IMR-90 (cell line): ENCODE measurements at regions not wholly inside any gene's neighbourhood (a gene's known extent, or its start where the extent isn't known, plus 50 kb on each side); places are given as distances from the start of the nearest gene placed in this dataset.

Experiments used
- ATAC-seq: fragments of 200-7000 bp; cut with Tn5 transposase; 2 replicates; pipeline ENCODE4 v1.9.1; 2020; ENCODE audit warnings: low read depth, mild to moderate bottlenecking, moderate library complexity
- BruUV-seq: library from RNA; stranded (reverse); fragments of 400-500 nt; replicated peaks from 2 replicates; lab custom pipeline; 2021; lab: Mats Ljungman, UMichigan
- CTCF ChIA-PET: fragments of 300-600 bp; formaldehyde crosslinking; extraction: SDS; loops from one replicate; lab custom pipeline; 2021; ENCODE audit warnings: antibody characterized with exemption; lab: Yijun Ruan, JAX
- POLR2A ChIA-PET: fragments of 300-600 bp; sonication (Branson Sonifier 250); formaldehyde crosslinking; loops from one replicate; lab custom pipeline; 2022; ENCODE audit warnings: antibody characterized with exemption; ENCODE audit not compliant: unreplicated experiment; lab: Charles Lee
- DNase-seq: peaks from one replicate; pipeline ENCODE4 v3.0.0; 2013
- H2AFZ ChIP-seq: replicated peaks from 2 replicates; pipeline ENCODE3; 2013; ENCODE audit warnings: low read length, mild to moderate bottlenecking; ENCODE audit not compliant: poor library complexity
- H2AK5ac ChIP-seq: 2 replicates; pipeline ENCODE4 v1.6.1; 2013; ENCODE audit warnings: low read depth, low read length, inconsistent platforms
- H2AK9ac ChIP-seq: replicated peaks from 2 replicates; pipeline ENCODE3; 2013; ENCODE audit warnings: mild to moderate bottlenecking, low read depth, low read length, moderate library complexity; ENCODE audit not compliant: poor library complexity
- H2BK120ac ChIP-seq: 2 replicates; pipeline ENCODE4 v1.6.1; 2013; ENCODE audit warnings: low read depth, low read length, inconsistent platforms
- H2BK15ac ChIP-seq: 3 replicates; pipeline ENCODE4 v1.6.1; 2013; ENCODE audit warnings: low read depth, low read length, inconsistent platforms
- H2BK20ac ChIP-seq: 2 replicates; pipeline ENCODE4 v1.6.1; 2013; ENCODE audit warnings: low read depth, mild to moderate bottlenecking, inconsistent platforms, low read length, moderate library complexity
- H2BK5ac ChIP-seq: 2 replicates; pipeline ENCODE4 v1.6.1; 2013; ENCODE audit warnings: mild to moderate bottlenecking, low read depth, low read length, inconsistent platforms; ENCODE audit not compliant: poor library complexity, severe bottlenecking
- H3K14ac ChIP-seq: replicated peaks from 2 replicates; pipeline ENCODE4 v1.6.1; 2013; ENCODE audit warnings: low read depth, low read length, inconsistent platforms
- H3K18ac ChIP-seq: 2 replicates; pipeline ENCODE4 v1.6.1; 2013; ENCODE audit warnings: low read depth, low read length, control low read depth
- H3K23ac ChIP-seq: 2 replicates; pipeline ENCODE4 v1.6.1; 2013; ENCODE audit warnings: low read depth, low read length, inconsistent platforms
- H3K27ac ChIP-seq: 2 replicates; pipeline ENCODE4 v1.5.1; 2013; ENCODE audit warnings: mild to moderate bottlenecking, control low read depth, low read length; ENCODE audit not compliant: insufficient read depth
- H3K27me3 ChIP-seq: 2 replicates; pipeline ENCODE4 v1.6.1; 2013; ENCODE audit warnings: low read length; ENCODE audit not compliant: control insufficient read depth, insufficient read depth
- H3K36me3 ChIP-seq: 2 replicates; pipeline ENCODE4 v1.6.1; 2013; ENCODE audit warnings: low read length, mixed read lengths; ENCODE audit not compliant: control insufficient read depth, insufficient read depth
- H3K4ac ChIP-seq: 2 replicates; pipeline ENCODE4 v1.6.1; 2013; ENCODE audit warnings: low read depth, low read length, inconsistent platforms
- H3K4me1 ChIP-seq: 2 replicates; pipeline ENCODE4 v1.6.1; 2013; ENCODE audit warnings: low read length, mixed read lengths; ENCODE audit not compliant: control insufficient read depth, insufficient read depth
- H3K4me2 ChIP-seq: 2 replicates; pipeline ENCODE4 v1.6.1; 2013; ENCODE audit warnings: low read depth, mild to moderate bottlenecking, control low read depth, low read length, moderate library complexity
- H3K4me3 ChIP-seq: 2 replicates; pipeline ENCODE4 v1.5.1; 2013; ENCODE audit warnings: low read depth, mild to moderate bottlenecking, control low read depth, low read length, moderate library complexity; ENCODE audit not compliant: insufficient read depth
- H3K56ac ChIP-seq: 2 replicates; pipeline ENCODE4 v1.6.1; 2013; ENCODE audit warnings: low read length, inconsistent platforms; ENCODE audit not compliant: insufficient read depth; ENCODE audit errors: extremely low read depth
- H3K79me1 ChIP-seq, 2 experiments: 2 replicates each; pipeline ENCODE4 v1.6.1; 2013; ENCODE audit warnings: low read length in 2 of 2, inconsistent platforms in 1 of 2, low read depth in 1 of 2
- H3K9ac ChIP-seq: 2 replicates; pipeline ENCODE4 v1.6.1; 2013; ENCODE audit warnings: low read depth, low read length, control low read depth
- H3K9me1 ChIP-seq: 2 replicates; pipeline ENCODE4 v1.6.1; 2013; ENCODE audit warnings: low read length, inconsistent platforms; ENCODE audit not compliant: insufficient read depth
- H3K9me3 ChIP-seq: 2 replicates; pipeline ENCODE4 v1.6.1; 2013; ENCODE audit warnings: low read length; ENCODE audit not compliant: control insufficient read depth, insufficient read depth
- H4K20me1 ChIP-seq: 2 replicates; pipeline ENCODE4 v1.6.1; 2013; ENCODE audit warnings: low read length, inconsistent platforms; ENCODE audit not compliant: insufficient read depth
- H4K5ac ChIP-seq: 2 replicates; pipeline ENCODE4 v1.6.1; 2013; ENCODE audit warnings: mild to moderate bottlenecking, low read depth, low read length, control low read depth
- H4K8ac ChIP-seq, 2 experiments: 2 replicates each; pipeline ENCODE4 v1.6.1; 2013; ENCODE audit warnings: low read depth in 2 of 2, low read length in 2 of 2, control low read depth in 1 of 2, inconsistent platforms in 1 of 2
- H4K91ac ChIP-seq: 2 replicates; pipeline ENCODE4 v1.6.1; 2013; ENCODE audit warnings: low read depth, low read length, inconsistent platforms; ENCODE audit not compliant: insufficient read depth
- CEBPB ChIP-seq: IDR thresholded peaks from 2 replicates; pipeline ENCODE4 v1.6.1; 2012; ENCODE audit warnings: low read depth, low read length, improper control_type of control experiment
- CHD1 ChIP-seq: IDR thresholded peaks from 2 replicates; pipeline ENCODE4 v1.6.1; 2012; ENCODE audit warnings: low read depth, low read length, improper control_type of control experiment
- MAZ ChIP-seq: IDR thresholded peaks from 2 replicates; pipeline ENCODE4 v1.6.1; 2012; ENCODE audit warnings: low read depth, mild to moderate bottlenecking, low read length, improper control_type of control experiment, moderate library complexity, borderline replicate concordance
- MXI1 ChIP-seq: IDR thresholded peaks from 2 replicates; pipeline ENCODE4 v1.6.1; 2012; ENCODE audit warnings: low read depth, mild to moderate bottlenecking, low read length, moderate library complexity, borderline replicate concordance
- NFE2L2 ChIP-seq: fragments of 150-350 bp; IDR thresholded peaks from 2 replicates; pipeline ENCODE4 v1.6.1; 2016; ENCODE audit warnings: low read depth, mild to moderate bottlenecking, low read length
- RCOR1 ChIP-seq: IDR thresholded peaks from 2 replicates; pipeline ENCODE4 v1.6.1; 2012; ENCODE audit warnings: mild to moderate bottlenecking, low read length, improper control_type of control experiment; ENCODE audit not compliant: insufficient replicate concordance
- RFX5 ChIP-seq: IDR thresholded peaks from 2 replicates; pipeline ENCODE4 v1.8.0; 2012; ENCODE audit warnings: low read depth, mild to moderate bottlenecking, low read length, moderate library complexity
- WGBS, 2 experiments: methylation state at CpG; one replicate each; pipeline versions ENCODE4 v1.1.5 to v1.1.7; 2013; ENCODE audit warnings: missing lambda C conversion rate in 2 of 2; ENCODE audit not compliant: insufficient read length in 1 of 2; ENCODE audit errors: extremely low coverage in 2 of 2; 5-methylcytosine and 5-hydroxymethylcytosine counted together
- dilution Hi-C: fragments of 300-500 bp; cut with HindIII; formaldehyde crosslinking; loops from one replicate; pipeline ENCODE4 v1.14.3; 2018; ENCODE audit warnings: low sequenced_read_pairs; ENCODE audit not compliant: unreplicated experiment
- in situ Hi-C: fragments of 300-500 bp; cut with MboI; formaldehyde crosslinking; loops from 3 replicates; pipeline ENCODE4 v1.14.3; 2019; ENCODE audit warnings: low sequenced_read_pairs, inconsistent platforms, mixed read lengths
- intact Hi-C: fragments of 100-400 bp; cut with micrococcal nuclease; formaldehyde crosslinking; loops from 2 replicates; pipeline ENCODE4 v1.10.0; 2022
- TF ChIP-seq, protein P1 (sequence below): conservative IDR thresholded peaks from 2 replicates; pipeline ENCODE4 v1.5.1; 2012; ENCODE audit warnings: mild to moderate bottlenecking, low read depth, low read length, improper control_type of control experiment
- TF ChIP-seq, protein P2 (sequence below): fragments of 150-350 bp; IDR thresholded peaks from 2 replicates; pipeline ENCODE4 v1.6.1; 2016; ENCODE audit warnings: low read depth, mild to moderate bottlenecking, low read length, moderate library complexity, borderline replicate concordance

DNA sequence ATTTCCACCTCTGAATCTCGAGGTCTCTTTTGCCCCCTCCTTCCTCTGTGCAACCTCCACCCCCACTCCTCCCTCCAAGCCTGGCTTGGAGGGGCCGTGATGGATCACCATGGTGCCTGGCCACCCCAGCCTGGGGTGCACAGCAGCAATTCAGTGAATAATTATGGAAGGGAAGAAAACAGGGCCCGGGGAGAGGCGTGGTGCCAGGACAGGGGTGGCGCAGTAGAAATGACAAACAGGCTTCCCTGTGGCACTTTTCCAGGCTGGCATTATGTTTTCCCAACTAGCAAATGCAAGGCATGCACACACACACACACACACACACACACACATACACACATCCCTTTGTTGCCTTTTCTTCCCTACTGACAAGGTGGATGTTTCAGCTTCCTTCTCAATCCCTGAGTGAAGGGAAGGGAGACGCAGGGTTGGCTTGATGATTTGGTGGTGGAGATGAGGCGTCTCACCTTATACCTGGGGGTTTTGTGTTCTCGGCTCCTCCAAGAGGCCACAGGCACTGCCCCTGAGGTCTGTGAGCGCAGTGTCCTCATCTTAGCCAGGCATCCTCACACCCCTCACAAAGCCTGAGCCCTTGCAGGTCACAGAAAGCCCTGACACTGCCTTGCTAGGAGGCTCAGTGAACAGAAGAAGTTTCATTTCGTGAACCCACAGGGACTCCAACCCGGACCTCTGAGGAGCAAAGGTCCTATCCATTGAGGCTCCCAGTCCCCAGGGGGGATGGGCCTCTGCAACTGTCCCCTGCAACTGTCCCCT, 215.8 kb downstream of the MATN1 start:
- Histone ChIP-seq H3K4ac (no peak overlapping the region), H2AK5ac (no peak overlapping the region), H4K20me1 (no peaks in the 10 kb centered on the region), H3K9ac (no peak overlapping the region), H3K27me3 (no peaks in the 10 kb centered on the region), H3K56ac (no peak overlapping the region), H4K91ac (no peak overlapping the region), H3K14ac (no peak overlapping the region), H3K4me3 (no peak overlapping the region), H3K9me3 (no peaks in the 10 kb centered on the region), H3K23ac (no peak overlapping the region), H3K4me2 (no peak overlapping the region), H2BK120ac (no peak overlapping the region), H2BK20ac (no peak overlapping the region), H2BK15ac (no peak overlapping the region), H2AK9ac (no peak overlapping the region), H2BK5ac (no peak overlapping the region), H3K9me1 (no peaks in the 10 kb centered on the region), H2AFZ (no peak overlapping the region), H3K27ac (no peak overlapping the region), H3K18ac (no peak overlapping the region), H4K5ac (no peak overlapping the region), H3K79me1 (no peaks in the 10 kb centered on the region), H4K8ac (no peak overlapping the region), H3K36me3 (no peaks in the 10 kb centered on the region), H3K4me1 (no peaks in the 10 kb centered on the region)
- in situ Hi-C loops: no loop called here
- ATAC-seq: no peak
- no TSS peak for BruUV-seq
- DNase-seq: no peak
- TF ChIP-seq, protein P1, sequence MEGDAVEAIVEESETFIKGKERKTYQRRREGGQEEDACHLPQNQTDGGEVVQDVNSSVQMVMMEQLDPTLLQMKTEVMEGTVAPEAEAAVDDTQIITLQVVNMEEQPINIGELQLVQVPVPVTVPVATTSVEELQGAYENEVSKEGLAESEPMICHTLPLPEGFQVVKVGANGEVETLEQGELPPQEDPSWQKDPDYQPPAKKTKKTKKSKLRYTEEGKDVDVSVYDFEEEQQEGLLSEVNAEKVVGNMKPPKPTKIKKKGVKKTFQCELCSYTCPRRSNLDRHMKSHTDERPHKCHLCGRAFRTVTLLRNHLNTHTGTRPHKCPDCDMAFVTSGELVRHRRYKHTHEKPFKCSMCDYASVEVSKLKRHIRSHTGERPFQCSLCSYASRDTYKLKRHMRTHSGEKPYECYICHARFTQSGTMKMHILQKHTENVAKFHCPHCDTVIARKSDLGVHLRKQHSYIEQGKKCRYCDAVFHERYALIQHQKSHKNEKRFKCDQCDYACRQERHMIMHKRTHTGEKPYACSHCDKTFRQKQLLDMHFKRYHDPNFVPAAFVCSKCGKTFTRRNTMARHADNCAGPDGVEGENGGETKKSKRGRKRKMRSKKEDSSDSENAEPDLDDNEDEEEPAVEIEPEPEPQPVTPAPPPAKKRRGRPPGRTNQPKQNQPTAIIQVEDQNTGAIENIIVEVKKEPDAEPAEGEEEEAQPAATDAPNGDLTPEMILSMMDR: no peak
- no peak for TF ChIP-seq MAZ
- no peak for TF ChIP-seq RFX5
- TF ChIP-seq, protein P2, sequence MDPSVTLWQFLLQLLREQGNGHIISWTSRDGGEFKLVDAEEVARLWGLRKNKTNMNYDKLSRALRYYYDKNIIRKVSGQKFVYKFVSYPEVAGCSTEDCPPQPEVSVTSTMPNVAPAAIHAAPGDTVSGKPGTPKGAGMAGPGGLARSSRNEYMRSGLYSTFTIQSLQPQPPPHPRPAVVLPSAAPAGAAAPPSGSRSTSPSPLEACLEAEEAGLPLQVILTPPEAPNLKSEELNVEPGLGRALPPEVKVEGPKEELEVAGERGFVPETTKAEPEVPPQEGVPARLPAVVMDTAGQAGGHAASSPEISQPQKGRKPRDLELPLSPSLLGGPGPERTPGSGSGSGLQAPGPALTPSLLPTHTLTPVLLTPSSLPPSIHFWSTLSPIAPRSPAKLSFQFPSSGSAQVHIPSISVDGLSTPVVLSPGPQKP: no peak
- TF ChIP-seq CHD1: no peak
- TF ChIP-seq CEBPB: no peak
- no peak for TF ChIP-seq RCOR1
- no peak for TF ChIP-seq MXI1
- TF ChIP-seq NFE2L2: no peak
- dilution Hi-C loops: no loop called here
- ChIA-PET CTCF (no interaction called here), POLR2A (no interaction called here)
- 21% methylated on average over 2 of the region's 11 CpGs; no CpG with 5 or more reads in 1 of the 2 experiments for WGBS, 2 experiments
- intact Hi-C loops: no loop called here
